ENCODE measurements at regions not wholly inside any gene's neighbourhood (a gene's known extent, or its start where the extent isn't known, plus 50 kb on each side); places are given as distances from the start of the nearest gene placed in this dataset.

DNA sequence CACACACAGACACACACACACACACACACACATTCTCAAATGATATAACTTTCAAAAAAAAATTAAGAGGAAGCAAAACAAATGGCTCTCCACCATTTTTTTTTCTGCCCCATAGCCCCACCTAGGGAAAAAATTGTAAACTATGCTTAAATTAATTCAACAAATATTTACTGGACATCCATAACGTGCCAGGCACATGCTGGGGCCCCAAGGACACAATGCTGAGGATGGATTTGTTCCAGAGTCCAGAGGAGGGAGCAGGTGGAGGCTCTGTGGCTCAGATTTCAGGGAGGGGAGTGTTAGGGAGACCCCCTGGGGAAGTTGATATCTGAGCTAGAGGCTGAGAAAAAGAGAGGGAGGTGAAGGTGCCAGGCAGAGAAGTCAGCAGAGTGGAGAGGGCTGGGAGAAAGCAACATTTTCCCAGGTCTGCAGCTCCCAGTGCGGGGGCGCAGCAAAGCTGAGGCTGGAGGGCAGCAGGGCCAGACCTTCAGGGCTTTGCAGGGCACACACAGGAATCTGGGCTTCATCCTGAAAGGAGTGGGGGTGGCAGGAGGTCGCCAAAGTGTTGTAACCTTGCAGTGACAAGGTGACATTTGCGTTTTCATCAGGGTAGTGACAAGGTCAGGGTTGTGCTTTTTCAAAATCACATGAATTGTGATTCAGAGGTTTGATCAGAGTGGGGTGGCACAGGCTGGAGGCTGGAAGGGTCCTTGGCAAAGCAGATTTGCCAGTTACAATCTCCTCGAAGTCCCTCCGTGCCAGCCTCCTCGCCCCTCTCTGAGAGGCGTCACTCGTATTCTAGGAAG, 261.6 kb downstream of the WDR11 start:
- TF ChIP-seq, protein P1, sequence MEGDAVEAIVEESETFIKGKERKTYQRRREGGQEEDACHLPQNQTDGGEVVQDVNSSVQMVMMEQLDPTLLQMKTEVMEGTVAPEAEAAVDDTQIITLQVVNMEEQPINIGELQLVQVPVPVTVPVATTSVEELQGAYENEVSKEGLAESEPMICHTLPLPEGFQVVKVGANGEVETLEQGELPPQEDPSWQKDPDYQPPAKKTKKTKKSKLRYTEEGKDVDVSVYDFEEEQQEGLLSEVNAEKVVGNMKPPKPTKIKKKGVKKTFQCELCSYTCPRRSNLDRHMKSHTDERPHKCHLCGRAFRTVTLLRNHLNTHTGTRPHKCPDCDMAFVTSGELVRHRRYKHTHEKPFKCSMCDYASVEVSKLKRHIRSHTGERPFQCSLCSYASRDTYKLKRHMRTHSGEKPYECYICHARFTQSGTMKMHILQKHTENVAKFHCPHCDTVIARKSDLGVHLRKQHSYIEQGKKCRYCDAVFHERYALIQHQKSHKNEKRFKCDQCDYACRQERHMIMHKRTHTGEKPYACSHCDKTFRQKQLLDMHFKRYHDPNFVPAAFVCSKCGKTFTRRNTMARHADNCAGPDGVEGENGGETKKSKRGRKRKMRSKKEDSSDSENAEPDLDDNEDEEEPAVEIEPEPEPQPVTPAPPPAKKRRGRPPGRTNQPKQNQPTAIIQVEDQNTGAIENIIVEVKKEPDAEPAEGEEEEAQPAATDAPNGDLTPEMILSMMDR (IDR thresholded peaks at IDR 0.05) = no peak
- TF ChIP-seq POLR2A (IDR thresholded peaks at IDR 0.05) = no peak

All from thyroid gland (tissue), 4 donors.